ENCODE measurements at regions not wholly inside any gene's neighbourhood (a gene's known extent, or its start where the extent isn't known, plus 50 kb on each side); places are given as distances from the start of the nearest gene placed in this dataset.

DNA sequence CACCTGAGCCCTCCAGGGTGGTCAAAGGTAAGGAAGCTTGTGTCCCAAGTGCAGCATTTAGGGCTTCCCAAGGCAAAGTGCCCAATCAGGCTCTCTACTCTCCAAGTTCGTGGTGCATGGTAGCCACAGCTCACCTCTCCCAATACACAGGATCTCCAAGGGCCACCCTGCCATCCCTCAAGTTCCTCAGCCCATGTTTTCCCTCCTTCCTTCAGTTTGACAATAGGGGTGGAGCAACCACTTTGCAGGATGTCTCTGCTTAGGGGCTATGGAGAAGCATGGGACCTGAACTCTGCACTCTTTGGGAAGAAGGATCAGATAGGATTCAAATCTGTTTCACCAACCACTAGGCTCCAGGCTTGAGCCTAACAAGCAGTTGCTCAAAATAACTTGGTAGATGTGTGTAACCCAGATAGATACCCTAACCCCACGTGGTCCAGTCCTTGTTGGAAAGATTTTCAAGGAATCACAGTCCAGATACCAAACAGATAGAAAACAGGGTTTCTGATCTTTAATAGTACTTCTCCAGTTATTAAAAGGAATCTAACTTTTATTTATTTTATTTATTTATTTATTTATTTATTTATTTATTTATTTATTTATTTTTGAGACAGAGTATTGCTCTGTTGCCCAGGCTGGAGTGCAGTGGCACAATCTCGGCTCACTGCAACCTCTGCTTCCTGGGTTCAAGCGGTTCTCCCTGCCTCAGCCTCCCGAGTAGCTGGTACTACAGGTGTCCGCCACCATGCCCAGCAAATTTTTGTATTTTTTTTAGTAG, 248.1 kb downstream of the CTTN start:
- H3K4me1 Mint-ChIP-seq: peaks cover 71 to 75% of the 10 kb centered on the region in 2 experiments
- H4K91ac ChIP-seq (ENCODE audit: insufficient read length, low read depth, low read length): no peak overlapping the region

More for the DNA sequence above, 248.1 kb downstream of the CTTN start:
- H2BK15ac ChIP-seq (ENCODE audit: low read depth, low read length): no peak overlapping the region
- peak overlapping the region; percentile 60 for H3K4me2 ChIP-seq (ENCODE audit: insufficient read depth, insufficient read length, low read length)
- no peak overlapping the region for H3K4ac ChIP-seq (ENCODE audit: low read depth, low read length)
- H3K14ac ChIP-seq (ENCODE audit: insufficient read depth, low read length): no peak overlapping the region
- no peak overlapping the region for H2BK5ac ChIP-seq (ENCODE audit: insufficient read length, low read length)
- Mint-ChIP-seq H3K27ac (peak overlapping the region in 2 of 3 experiments; percentile 87 to 94; a peak in 4 of 7 replicates), H3K36me3 (ENCODE audit: insufficient read depth in 1 of 3, low read depth in 3 of 3) (peaks cover 0 to 6% (median 0%) of the 10 kb centered on the region in 3 experiments; a peak in 2 of 7 replicates), H3K27me3 (ENCODE audit: low read depth) (peaks cover 7% of the 10 kb centered on the region), H3K9me3 (no peaks in the 10 kb centered on the region), H3K4me3 (peak overlapping the region in 1 of 2 experiments; percentile 59; a peak in 2 of 5 replicates)
- H3T11ph ChIP-seq (ENCODE audit: low read length): no peak overlapping the region
- H3K56ac ChIP-seq (ENCODE audit: insufficient read length, low read depth, low read length): no peak overlapping the region
- H3K27me3 ChIP-seq (ENCODE audit: insufficient read depth, low read length): no peaks in the 10 kb centered on the region
- H2BK120ac ChIP-seq (ENCODE audit: low read depth, low read length, poor library complexity, severe bottlenecking): no peak overlapping the region
- H3K9ac ChIP-seq (ENCODE audit: extremely low read depth, insufficient read length, low read length): no peak overlapping the region
- H3K79me1 ChIP-seq (ENCODE audit: insufficient read depth, low read depth, low read length, poor library complexity, severe bottlenecking): no peaks in the 10 kb centered on the region
- H4K5ac ChIP-seq (ENCODE audit: insufficient read length, low read depth, low read length): no peak overlapping the region
- no peaks in the 10 kb centered on the region; the same call in 1 of the 2 replicates for H3K79me2 ChIP-seq (ENCODE audit: insufficient read depth, low read length)
- H4K20me1 ChIP-seq (ENCODE audit: control insufficient read depth, insufficient read depth, insufficient read length): no peaks in the 10 kb centered on the region
- peaks cover 40% of the 10 kb centered on the region for H3K4me1 ChIP-seq (ENCODE audit: insufficient read depth, low read length)
- no peaks in the 10 kb centered on the region for H3K9me3 ChIP-seq (ENCODE audit: control insufficient read depth, low read depth, low read length)
- H3K27ac ChIP-seq (ENCODE audit: insufficient read length, low read depth, low read length): peak overlapping the region; percentile 70
- WGBS (ENCODE audit: extremely low coverage, insufficient read length, low lambda C conversion rate): no CpG with 5 or more reads among the region's 6 CpGs
- no peak overlapping the region for H4K8ac ChIP-seq (replicated peaks; ENCODE audit: insufficient read length, low read depth, low read length)
- peak overlapping the region; percentile 2 for H2AK5ac ChIP-seq (ENCODE audit: insufficient read length, low read length)
- TF ChIP-seq, protein P1, sequence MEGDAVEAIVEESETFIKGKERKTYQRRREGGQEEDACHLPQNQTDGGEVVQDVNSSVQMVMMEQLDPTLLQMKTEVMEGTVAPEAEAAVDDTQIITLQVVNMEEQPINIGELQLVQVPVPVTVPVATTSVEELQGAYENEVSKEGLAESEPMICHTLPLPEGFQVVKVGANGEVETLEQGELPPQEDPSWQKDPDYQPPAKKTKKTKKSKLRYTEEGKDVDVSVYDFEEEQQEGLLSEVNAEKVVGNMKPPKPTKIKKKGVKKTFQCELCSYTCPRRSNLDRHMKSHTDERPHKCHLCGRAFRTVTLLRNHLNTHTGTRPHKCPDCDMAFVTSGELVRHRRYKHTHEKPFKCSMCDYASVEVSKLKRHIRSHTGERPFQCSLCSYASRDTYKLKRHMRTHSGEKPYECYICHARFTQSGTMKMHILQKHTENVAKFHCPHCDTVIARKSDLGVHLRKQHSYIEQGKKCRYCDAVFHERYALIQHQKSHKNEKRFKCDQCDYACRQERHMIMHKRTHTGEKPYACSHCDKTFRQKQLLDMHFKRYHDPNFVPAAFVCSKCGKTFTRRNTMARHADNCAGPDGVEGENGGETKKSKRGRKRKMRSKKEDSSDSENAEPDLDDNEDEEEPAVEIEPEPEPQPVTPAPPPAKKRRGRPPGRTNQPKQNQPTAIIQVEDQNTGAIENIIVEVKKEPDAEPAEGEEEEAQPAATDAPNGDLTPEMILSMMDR (conservative IDR thresholded peaks at IDR 0.05): no peak
- H2BK12ac ChIP-seq (ENCODE audit: insufficient read length, low read depth, low read length): no peak overlapping the region
- no peak overlapping the region for H2BK20ac ChIP-seq (ENCODE audit: low read depth, low read length, poor library complexity, severe bottlenecking)
- H2AFZ ChIP-seq (ENCODE audit: low read length): no peak overlapping the region
- DNase-seq: no peak
- no peaks in the 10 kb centered on the region for H3K23me2 ChIP-seq (ENCODE audit: insufficient read length, low read depth, low read length, poor library complexity, severe bottlenecking)
- no peak overlapping the region for H3K18ac ChIP-seq (ENCODE audit: insufficient read length, low read depth, low read length)
- no peak overlapping the region for H3K23ac ChIP-seq (ENCODE audit: insufficient read length, low read depth, low read length)
